ENCODE measurements at regions not wholly inside any gene's neighbourhood (a gene's known extent, or its start where the extent isn't known, plus 50 kb on each side); places are given as distances from the start of the nearest gene placed in this dataset.
"Not testable (repeated sequence)": the region's sequence is repeated elsewhere in the genome, so short reads cannot be mapped to it uniquely, and the experiment has no call there.

DNA sequence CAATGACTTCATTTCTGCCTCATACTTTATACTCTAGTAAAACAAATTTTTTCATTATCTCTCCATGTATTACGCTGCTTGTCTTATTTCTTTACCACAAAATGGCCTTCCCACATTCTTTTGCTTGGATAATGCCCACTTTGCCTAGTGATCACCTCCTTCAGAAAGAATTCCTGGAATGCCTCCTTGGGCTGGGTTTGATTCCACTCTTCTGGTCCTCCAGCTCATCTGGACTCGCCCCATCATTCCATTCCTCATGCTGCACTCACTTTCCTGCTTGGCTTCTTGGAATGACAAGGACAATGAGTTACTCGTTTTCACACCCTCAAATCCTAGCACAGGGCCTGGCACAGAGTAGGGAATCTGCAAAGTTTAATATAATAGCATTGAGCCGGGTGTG lies 475.1 kb upstream of the LARGE1 start:
- DNase-seq (ENCODE audit: low spot score): no peak
- in situ Hi-C loops (cut with HindIII; ENCODE audit: low sequenced_read_pairs): no loop called here

GRCh38 chr22:34403667-34404066 lies 483.4 kb upstream of the LARGE1 start:
- no peak for DNase-seq (ENCODE audit: low spot score)
- in situ Hi-C loops (cut with HindIII; ENCODE audit: low sequenced_read_pairs): no loop called here

DNA sequence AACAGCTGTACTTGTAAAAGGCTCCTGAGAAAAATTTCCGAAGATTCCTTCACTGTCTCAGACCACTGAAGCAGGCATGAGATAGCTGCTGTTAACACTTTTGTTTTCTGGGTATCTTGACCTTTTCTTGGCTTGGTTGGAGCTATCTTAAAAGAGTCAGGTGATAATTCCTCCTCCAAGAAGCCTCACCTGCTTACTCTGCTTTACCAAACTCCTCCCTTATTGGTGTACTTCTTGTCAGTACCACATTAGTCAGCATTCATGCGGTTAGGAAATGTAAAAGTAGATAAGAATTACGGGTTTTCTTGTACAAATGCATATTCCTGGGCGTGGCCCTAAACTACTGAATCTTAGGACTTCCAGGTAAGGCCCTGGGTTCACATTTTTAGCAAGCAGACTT lies 489.8 kb upstream of the LARGE1 start:
- DNase-seq (ENCODE audit: low spot score): no peak
- in situ Hi-C loops (cut with HindIII; ENCODE audit: low sequenced_read_pairs): no loop called here

GRCh38 chr22:34414467-34415440 lies 494.5 kb upstream of the LARGE1 start:
- in situ Hi-C loops (cut with HindIII; ENCODE audit: low sequenced_read_pairs): no loop called here

DNA sequence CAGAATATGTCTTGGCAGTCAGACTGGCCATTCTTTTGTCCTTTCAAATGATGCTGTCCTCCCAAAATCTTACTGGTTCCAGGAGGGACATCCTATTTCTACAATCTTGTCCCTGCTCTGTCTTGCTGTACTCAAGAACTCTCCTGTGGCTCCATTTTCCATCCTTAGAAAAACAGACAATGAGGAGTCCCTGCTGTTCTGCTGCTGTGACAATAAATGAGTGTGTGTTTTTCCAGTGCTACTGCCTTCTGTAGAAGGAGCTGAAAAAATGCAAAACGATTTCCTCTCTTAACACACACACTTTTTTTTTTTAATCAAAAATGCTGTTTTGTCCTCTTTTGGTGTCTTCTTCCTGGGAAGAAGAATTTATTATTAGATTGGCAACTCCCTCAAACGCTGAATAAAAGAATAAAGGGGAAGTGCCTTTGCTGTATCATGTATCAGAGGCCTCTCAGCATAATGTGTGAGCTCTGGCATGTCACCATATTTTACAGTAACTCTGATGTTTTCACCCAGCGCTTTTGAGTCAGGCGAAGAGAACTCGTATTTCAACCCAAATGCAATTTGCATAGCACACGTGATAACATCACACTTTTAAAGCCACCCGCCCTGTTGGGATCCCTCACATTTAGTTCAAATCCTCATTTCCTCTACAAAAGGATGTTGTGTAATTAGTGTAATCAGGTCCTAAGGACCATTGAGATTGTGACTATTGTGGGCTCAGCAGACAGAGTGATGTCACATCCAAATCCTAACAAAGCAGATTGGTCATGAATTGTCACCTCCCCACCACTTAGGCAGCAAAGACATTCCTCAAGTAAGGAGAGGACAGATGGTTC lies 496.0 kb upstream of the LARGE1 start:
- in situ Hi-C loops (cut with HindIII; ENCODE audit: low sequenced_read_pairs): no loop called here
- DNase-seq (ENCODE audit: low spot score): no peak

More at GRCh38 chr22:34414467-34415440, 494.5 kb upstream of the LARGE1 start:
- DNase-seq (ENCODE audit: low spot score): peak; percentile 5

DNA sequence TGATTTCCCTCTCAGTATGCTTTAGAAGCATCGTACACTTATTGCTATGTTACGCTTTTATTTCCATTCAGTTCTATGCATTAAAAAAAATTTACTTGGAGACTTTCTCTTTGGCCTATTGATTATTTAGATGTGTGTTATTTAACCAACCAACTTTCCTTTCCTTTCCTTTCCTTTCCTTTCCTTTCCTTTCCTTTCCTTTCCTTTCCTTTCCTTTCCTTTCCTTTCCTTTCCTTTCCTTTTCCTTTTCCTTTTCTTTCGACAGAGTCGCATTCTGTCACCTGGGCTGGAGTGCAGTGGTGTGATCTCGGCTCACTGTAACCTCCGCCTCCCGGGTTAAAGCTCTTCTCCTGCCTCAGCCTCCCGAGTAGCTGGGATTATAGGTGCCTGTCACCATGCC lies 502.7 kb upstream of the LARGE1 start:
- in situ Hi-C loops (cut with HindIII; ENCODE audit: low sequenced_read_pairs): not testable (repeated sequence)

GRCh38 chr22:34427436-34427835 lies 507.2 kb upstream of the LARGE1 start:
- DNase-seq (ENCODE audit: low spot score): no peak
- in situ Hi-C loops (cut with HindIII; ENCODE audit: low sequenced_read_pairs): no loop called here

More for the DNA sequence above, 502.7 kb upstream of the LARGE1 start:
- DNase-seq (ENCODE audit: low spot score): not testable (repeated sequence)

GRCh38 chr22:34427841-34428240 lies 507.6 kb upstream of the LARGE1 start:
- in situ Hi-C loops (cut with HindIII; ENCODE audit: low sequenced_read_pairs): no loop called here
- DNase-seq (ENCODE audit: low spot score): no peak

DNA sequence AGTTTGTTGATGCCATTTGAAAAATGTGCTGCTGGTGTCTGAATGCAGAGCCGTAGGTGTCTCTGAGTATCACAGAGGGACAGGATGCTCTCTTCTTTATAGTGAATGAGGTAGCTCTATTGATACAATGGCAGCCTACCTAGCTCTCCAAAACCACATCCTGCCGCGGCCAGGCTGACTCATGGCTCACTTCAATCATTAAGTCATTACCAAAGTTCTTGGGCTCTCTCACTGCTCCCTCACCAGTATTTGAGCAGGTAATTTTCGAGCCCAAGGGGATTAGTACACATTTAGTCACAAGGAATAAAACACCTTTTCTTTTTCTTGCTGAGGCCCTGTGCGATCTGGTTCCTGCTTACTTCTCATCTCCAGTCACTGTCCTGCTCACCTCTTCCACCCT lies 509.0 kb upstream of the LARGE1 start:
- no peak for DNase-seq (ENCODE audit: low spot score)
- in situ Hi-C loops (cut with HindIII; ENCODE audit: low sequenced_read_pairs): no loop called here

GRCh38 chr22:34430386-34430785 lies 510.1 kb upstream of the LARGE1 start:
- no peak for DNase-seq (ENCODE audit: low spot score)
- in situ Hi-C loops (cut with HindIII; ENCODE audit: low sequenced_read_pairs): no loop called here

DNA sequence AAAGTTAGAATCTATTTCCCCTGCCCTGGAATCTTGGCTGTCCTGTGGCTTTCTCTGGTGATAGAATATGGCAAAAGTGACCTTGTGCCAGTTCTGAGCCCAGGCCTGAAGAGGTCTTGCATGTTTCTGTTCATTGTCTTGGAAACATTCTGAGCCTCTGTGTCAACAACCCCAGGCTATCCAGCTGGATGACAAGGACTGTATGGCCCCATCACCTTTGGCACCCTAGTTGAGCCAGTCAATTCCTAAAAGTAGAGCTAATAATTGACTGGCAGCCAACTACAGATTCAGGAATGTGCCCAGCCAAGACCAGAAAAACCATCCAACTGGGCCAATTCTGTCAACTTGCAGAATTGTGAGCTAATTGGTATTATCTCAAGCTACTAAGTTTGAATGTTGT lies 514.1 kb upstream of the LARGE1 start:
- in situ Hi-C loops (cut with HindIII; ENCODE audit: low sequenced_read_pairs): no loop called here
- no peak for DNase-seq (ENCODE audit: low spot score)

DNA sequence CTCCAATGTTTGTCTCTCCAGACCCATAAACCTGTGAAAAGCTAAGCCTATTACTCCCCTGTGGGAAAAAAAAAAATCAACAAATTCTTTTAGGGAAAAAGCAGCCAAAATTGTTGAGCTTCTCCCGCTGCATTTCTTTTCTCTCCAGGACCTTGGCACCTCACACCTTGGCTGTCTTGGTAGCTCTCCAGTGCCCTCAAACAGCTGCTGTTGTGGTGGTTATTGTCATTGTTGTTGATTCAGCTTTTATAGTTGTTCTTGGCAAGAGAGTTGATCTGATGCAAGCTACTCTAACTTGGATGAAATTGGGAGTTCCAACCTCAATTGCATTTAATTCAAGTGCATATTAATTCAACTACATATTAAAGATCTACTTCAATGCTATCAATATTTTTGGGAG lies 516.9 kb upstream of the LARGE1 start:
- in situ Hi-C loops (cut with HindIII; ENCODE audit: low sequenced_read_pairs): no loop called here
- no peak for DNase-seq (ENCODE audit: low spot score)

GRCh38 chr22:34454598-34454997 lies 534.3 kb upstream of the LARGE1 start:
- DNase-seq (ENCODE audit: low spot score): no peak
- in situ Hi-C loops (cut with HindIII; ENCODE audit: low sequenced_read_pairs): no loop called here

- in situ Hi-C loops (cut with HindIII; ENCODE audit: low sequenced_read_pairs): no loop called here
- no peak for DNase-seq (ENCODE audit: low spot score)
Measured at GRCh38 chr22:34462795-34463194, 542.5 kb upstream of the LARGE1 start.

GRCh38 chr22:34475886-34476285 lies 555.6 kb upstream of the LARGE1 start:
- no peak for DNase-seq (ENCODE audit: low spot score)
- in situ Hi-C loops (cut with HindIII; ENCODE audit: low sequenced_read_pairs): no loop called here

- in situ Hi-C loops (cut with HindIII; ENCODE audit: low sequenced_read_pairs): no loop called here
Measured at GRCh38 chr22:34476762-34477161, 556.5 kb upstream of the LARGE1 start.

DNA sequence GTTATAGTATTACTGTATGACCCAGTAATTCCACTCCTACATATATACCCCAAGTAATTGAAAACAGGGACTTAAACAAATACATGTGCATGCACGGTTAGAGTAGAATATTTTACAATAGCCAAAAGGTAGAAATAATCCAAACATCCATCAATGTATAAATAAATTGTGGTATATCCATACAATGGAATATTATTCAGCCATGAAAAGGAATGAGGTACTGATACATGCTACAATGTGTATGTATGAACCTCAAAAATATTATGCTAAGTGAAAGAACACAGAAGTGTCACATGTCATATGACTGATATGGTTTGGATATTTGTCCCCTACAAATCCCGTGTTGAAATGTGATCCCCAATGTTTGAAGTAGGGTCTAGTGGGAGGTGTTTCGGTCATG lies 560.8 kb upstream of the LARGE1 start:
- in situ Hi-C loops (cut with HindIII; ENCODE audit: low sequenced_read_pairs): no loop called here
- no peak for DNase-seq (ENCODE audit: low spot score)

More at GRCh38 chr22:34476762-34477161, 556.5 kb upstream of the LARGE1 start:
- DNase-seq (ENCODE audit: low spot score): no peak

GRCh38 chr22:34486381-34486780 lies 566.1 kb upstream of the LARGE1 start:
- in situ Hi-C loops (cut with HindIII; ENCODE audit: low sequenced_read_pairs): no loop called here
- no peak for DNase-seq (ENCODE audit: low spot score)

GRCh38 chr22:34489861-34490260 lies 569.6 kb upstream of the LARGE1 start:
- in situ Hi-C loops (cut with HindIII; ENCODE audit: low sequenced_read_pairs): no loop called here
- DNase-seq (ENCODE audit: low spot score): no peak

DNA sequence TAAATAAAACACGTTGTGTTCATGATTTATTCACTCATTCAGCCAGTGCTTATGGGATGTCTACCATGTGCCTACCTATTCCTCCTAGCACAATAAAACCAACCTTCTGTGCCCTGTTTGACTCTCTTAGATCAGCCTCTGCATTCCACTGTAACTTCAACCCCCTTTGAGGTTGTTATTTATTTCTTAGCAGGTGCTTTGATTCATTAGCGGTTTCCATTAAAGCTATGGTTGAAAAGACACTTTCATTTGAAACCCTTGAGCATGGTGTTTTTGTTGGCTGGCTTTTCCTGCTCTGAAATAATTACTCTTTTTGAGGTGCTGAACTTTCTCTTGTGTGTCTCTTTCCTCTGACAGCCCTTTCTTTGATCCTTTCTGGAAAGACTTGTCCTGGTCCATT lies 570.6 kb upstream of the LARGE1 start:
- in situ Hi-C loops (cut with HindIII; ENCODE audit: low sequenced_read_pairs): no loop called here
- DNase-seq (ENCODE audit: low spot score): no peak

All from G401 (cell line).